ENCODE measurements at regions not wholly inside any gene's neighbourhood (a gene's known extent, or its start where the extent isn't known, plus 50 kb on each side); places are given as distances from the start of the nearest gene placed in this dataset.

DNA sequence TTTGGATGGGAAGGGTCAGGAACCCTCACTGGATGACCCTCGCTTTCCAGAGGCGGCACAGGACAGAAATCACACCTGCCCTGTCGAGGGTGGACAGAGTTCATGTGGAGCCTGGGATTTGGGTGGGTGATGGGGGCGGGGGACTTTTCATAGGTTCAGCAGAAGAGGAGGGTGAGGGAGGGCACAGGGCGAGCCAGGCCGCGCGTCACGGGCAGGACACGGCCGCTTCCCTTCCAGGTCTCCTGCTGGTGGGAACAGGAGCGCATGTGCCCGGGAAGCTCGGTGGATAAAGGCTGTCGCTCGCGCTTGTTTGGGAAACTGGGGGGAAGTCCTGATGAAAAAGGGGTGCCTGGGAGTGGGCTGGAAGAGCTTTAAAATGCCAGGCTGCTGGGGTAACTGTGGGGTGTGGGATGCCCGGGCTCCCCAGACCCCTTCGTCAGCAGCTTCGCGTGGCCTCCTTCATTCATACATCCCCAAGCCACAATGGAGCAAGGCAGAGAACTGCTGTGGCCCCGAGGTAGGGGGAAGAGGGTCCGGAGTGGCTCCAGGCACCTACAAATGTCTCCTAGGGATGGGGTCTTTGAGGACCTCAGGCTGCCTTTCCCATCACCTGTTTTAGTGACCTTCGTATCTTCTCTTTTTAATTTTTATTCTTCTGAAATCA is 102.2 kb downstream of the DACT2 start:
- Histone ChIP-seq H3K27ac (no peak overlapping the region), H3K36me3 (no peaks in the 10 kb centered on the region), H3K4me3 (ENCODE audit: low read depth, low read length) (no peak overlapping the region), H3K27me3 (ENCODE audit: insufficient read depth, low read depth, severe bottlenecking) (no peaks in the 10 kb centered on the region), H3K9me3 (ENCODE audit: severe bottlenecking) (no peaks in the 10 kb centered on the region)
- no peak for DNase-seq
- TF ChIP-seq CTCF (IDR thresholded peaks at IDR 0.05; ENCODE audit: low read depth, low read length): no peak

- TF ChIP-seq CTCF (IDR thresholded peaks at IDR 0.05; ENCODE audit: low read depth, low read length): no peak
- DNase-seq: no peak
- no peak overlapping the region for H3K27ac ChIP-seq
- no peaks in the 10 kb centered on the region for H3K27me3 ChIP-seq (ENCODE audit: insufficient read depth, low read depth, severe bottlenecking)
- no peaks in the 10 kb centered on the region for H3K9me3 ChIP-seq (ENCODE audit: severe bottlenecking)
- H3K4me3 ChIP-seq (ENCODE audit: low read depth, low read length): no peak overlapping the region
- H3K36me3 ChIP-seq: no peaks in the 10 kb centered on the region
Observed at GRCh38 chr6:168216751-168217191, 102.8 kb downstream of the DACT2 start.

GRCh38 chr6:168216117-168216516 is 103.5 kb downstream of the DACT2 start:
- no peaks in the 10 kb centered on the region for H3K27me3 ChIP-seq (ENCODE audit: insufficient read depth, low read depth, severe bottlenecking)
- DNase-seq: no peak
- no peaks in the 10 kb centered on the region for H3K36me3 ChIP-seq
- H3K4me3 ChIP-seq (ENCODE audit: low read depth, low read length): no peak overlapping the region
- no peak overlapping the region for H3K27ac ChIP-seq
- no peak for TF ChIP-seq CTCF (IDR thresholded peaks at IDR 0.05; ENCODE audit: low read depth, low read length)
- H3K9me3 ChIP-seq (ENCODE audit: severe bottlenecking): no peaks in the 10 kb centered on the region

DNA sequence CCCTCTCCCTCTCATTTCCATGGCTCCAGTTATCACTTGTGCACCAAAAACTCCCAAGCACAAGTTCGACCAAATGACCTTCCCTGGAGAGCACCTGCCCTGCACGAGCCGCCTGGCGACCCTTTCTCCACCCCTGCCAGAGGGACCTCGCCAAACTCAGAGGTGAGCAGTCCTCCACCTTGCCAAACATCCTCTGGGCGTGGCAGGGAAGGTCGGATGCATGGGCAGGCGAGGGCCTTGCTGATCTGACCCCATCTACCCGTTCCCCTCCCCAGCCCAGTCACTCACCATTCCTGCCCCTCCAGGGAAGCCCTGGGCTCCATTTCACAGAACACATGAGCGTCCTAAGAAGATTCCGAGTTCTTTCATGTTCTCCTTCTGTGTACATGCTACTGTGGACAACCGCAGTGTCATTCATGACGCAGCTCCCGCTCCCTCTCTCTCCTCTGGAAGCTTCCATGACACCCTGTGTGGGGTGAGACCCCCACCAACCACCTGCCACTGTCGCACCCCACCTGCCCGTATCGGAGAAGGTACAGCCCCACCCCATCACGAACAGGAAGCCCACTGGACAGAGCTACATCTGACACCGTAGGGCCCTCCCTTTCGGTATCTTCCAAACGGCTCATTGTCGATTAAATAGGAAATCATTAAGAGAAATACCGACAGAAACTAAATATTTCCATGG is 104.3 kb downstream of the DACT2 start:
- no peak for DNase-seq
- Histone ChIP-seq H3K27ac (no peak overlapping the region), H3K4me3 (ENCODE audit: low read depth, low read length) (no peak overlapping the region), H3K9me3 (ENCODE audit: severe bottlenecking) (no peaks in the 10 kb centered on the region), H3K36me3 (no peaks in the 10 kb centered on the region), H3K27me3 (ENCODE audit: insufficient read depth, low read depth, severe bottlenecking) (no peaks in the 10 kb centered on the region)
- TF ChIP-seq CTCF (IDR thresholded peaks at IDR 0.05; ENCODE audit: low read depth, low read length): no peak

DNA sequence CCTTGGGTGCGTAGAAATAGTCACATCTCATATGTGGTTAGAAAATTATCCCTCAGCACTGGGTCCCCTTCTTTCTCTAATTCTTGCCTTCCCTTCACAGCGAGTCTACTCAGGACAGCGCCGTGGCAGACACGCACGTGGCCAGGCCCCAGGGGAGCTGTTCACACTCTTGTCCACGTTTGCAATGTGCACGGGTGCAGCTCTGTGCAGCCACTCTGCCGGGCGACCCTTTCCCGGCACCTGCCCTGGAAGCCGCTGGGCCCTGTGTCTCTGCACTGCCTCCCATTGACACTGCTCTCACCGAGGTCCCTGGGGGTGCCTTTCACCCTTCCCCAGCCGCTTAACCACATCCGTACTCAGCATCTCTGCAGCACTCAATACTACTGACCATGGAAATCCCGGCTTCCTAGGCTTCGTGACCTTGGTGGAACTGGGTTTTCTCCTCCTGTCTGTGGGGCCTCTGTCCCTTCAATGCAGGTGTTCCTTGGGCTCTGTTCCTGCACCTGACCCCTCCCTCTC is 104.9 kb downstream of the DACT2 start:
- Histone ChIP-seq H3K36me3 (no peaks in the 10 kb centered on the region), H3K27me3 (ENCODE audit: insufficient read depth, low read depth, severe bottlenecking) (no peaks in the 10 kb centered on the region), H3K4me3 (ENCODE audit: low read depth, low read length) (no peak overlapping the region), H3K27ac (no peak overlapping the region), H3K9me3 (ENCODE audit: severe bottlenecking) (no peaks in the 10 kb centered on the region)
- no peak for TF ChIP-seq CTCF (IDR thresholded peaks at IDR 0.05; ENCODE audit: low read depth, low read length)
- DNase-seq: no peak

Measured in WERI-Rb-1 (cell line).